ENCODE measurements at regions not wholly inside any gene's neighbourhood (a gene's known extent, or its start where the extent isn't known, plus 50 kb on each side); places are given as distances from the start of the nearest gene placed in this dataset.

- POLR2A ChIA-PET = no interaction called here
- TF ChIP-seq TCF7L2 (IDR thresholded peaks at IDR 0.05; ENCODE audit: low read depth, low read length) = no peak
- no peak for TF ChIP-seq CTCF (IDR thresholded peaks at IDR 0.05)
- TF ChIP-seq POLR2AphosphoS5 (IDR thresholded peaks at IDR 0.05; ENCODE audit: low read depth, low read length) = no peak
- TF ChIP-seq REST (IDR thresholded peaks at IDR 0.05; ENCODE audit: insufficient read depth in 1 of 2, low read depth in 2 of 2, low read length in 1 of 2) = no peak
- H3K9me3 ChIP-seq (ENCODE audit: control insufficient read depth, insufficient read depth, low read depth, low read length) = no peaks in the 10 kb centered on the region
- H3K27me3 ChIP-seq (ENCODE audit: control insufficient read depth, insufficient read depth, low read length) = no peaks in the 10 kb centered on the region
- in situ Hi-C loops (cut with HindIII; ENCODE audit: low pct_unique_long_range_greater_than_20kb, low sequenced_read_pairs) = no loop called here
- intact Hi-C loops (cut with micrococcal nuclease; ENCODE audit: unreplicated experiment) = no loop called here
- H3K4me3 ChIP-seq (ENCODE audit: low read depth in 2 of 2, low read length in 2 of 2) = no peak overlapping the region
- H3K4me1 ChIP-seq (ENCODE audit: control insufficient read depth, insufficient read depth, low read length) = no peaks in the 10 kb centered on the region
- DNase-seq (ENCODE audit: low read depth, low spot score) (no peak), ATAC-seq (no peak)
- CTCF ChIA-PET = no interaction called here
- no peak overlapping the region for H3K27ac ChIP-seq (ENCODE audit: low read length)
- BruUV-seq (replicated peaks) = no TSS peak
- H3K36me3 ChIP-seq (ENCODE audit: control insufficient read depth, insufficient read depth, low read length) = no peaks in the 10 kb centered on the region
Observed at GRCh38 chr7:156091519-156092080, 279.3 kb upstream of the SHH start.

GRCh38 chr7:156090988-156091387, 278.7 kb upstream of the SHH start:
- peak; percentile 47; the same call in 1 of the 2 replicates for ATAC-seq
- H3K4me1 ChIP-seq (ENCODE audit: control insufficient read depth, insufficient read depth, low read length) = no peaks in the 10 kb centered on the region
- CTCF ChIA-PET = no interaction called here
- intact Hi-C loops (cut with micrococcal nuclease; ENCODE audit: unreplicated experiment) (no loop called here), in situ Hi-C loops (cut with HindIII; ENCODE audit: low pct_unique_long_range_greater_than_20kb, low sequenced_read_pairs) (no loop called here)
- TF ChIP-seq CTCF (IDR thresholded peaks at IDR 0.05) (no peak), POLR2AphosphoS5 (IDR thresholded peaks at IDR 0.05; ENCODE audit: low read depth, low read length) (no peak), SIN3A (IDR thresholded peaks at IDR 0.05; ENCODE audit: borderline replicate concordance, insufficient read depth, low read depth, low read length) (no peak), REST (IDR thresholded peaks at IDR 0.05; ENCODE audit: insufficient read depth in 1 of 2, low read depth in 2 of 2, low read length in 1 of 2) (no peak), TCF7L2 (IDR thresholded peaks at IDR 0.05; ENCODE audit: low read depth, low read length) (no peak)
- no TSS peak for BruUV-seq (replicated peaks)
- POLR2A ChIA-PET = no interaction called here
- no peak for DNase-seq (ENCODE audit: low read depth, low spot score)
- H3K36me3 ChIP-seq (ENCODE audit: control insufficient read depth, insufficient read depth, low read length) = no peaks in the 10 kb centered on the region
- H3K27ac ChIP-seq (ENCODE audit: low read length) = no peak overlapping the region
- no peaks in the 10 kb centered on the region for H3K9me3 ChIP-seq (ENCODE audit: control insufficient read depth, insufficient read depth, low read depth, low read length)
- H3K4me3 ChIP-seq (ENCODE audit: low read depth in 2 of 2, low read length in 2 of 2) = no peak overlapping the region
- no peaks in the 10 kb centered on the region for H3K27me3 ChIP-seq (ENCODE audit: control insufficient read depth, insufficient read depth, low read length)

Measured in Panc1 (cell line).